Natural killer cell (primary cell): ENCODE measurements at regions not wholly inside any gene's neighbourhood (a gene's known extent, or its start where the extent isn't known, plus 50 kb on each side); places are given as distances from the start of the nearest gene placed in this dataset.

Experiments
- ATAC-seq, 3 donors: fragments of 150-1000 bp in 2 of 3; fragments of 200-7000 bp in 1 of 3; cut with Tn5 transposase; 1 replicate in 1 of 3; 2 replicates in 2 of 3; pipeline ENCODE4 v1.10.0; 2021; ENCODE audit warnings: mild to moderate bottlenecking in 2 of 3, moderate library complexity in 2 of 3
- DNase-seq, 2 donors: peaks; one replicate each; pipeline versions ENCODE4 v3.0.0 to v3.0.0-alpha.2; 2013 to 2021; ENCODE audit warnings: mixed read lengths in 1 of 2
- H3K27ac ChIP-seq: one replicate; pipeline ENCODE4 v1.5.1; 2013; ENCODE audit warnings: mild to moderate bottlenecking, low read length
- H3K27me3 ChIP-seq: one replicate; pipeline ENCODE4 v1.6.1; 2013; ENCODE audit warnings: low read length; ENCODE audit not compliant: control insufficient read depth, insufficient read depth
- H3K36me3 ChIP-seq: one replicate; pipeline ENCODE4 v1.6.1; 2013; ENCODE audit warnings: low read length; ENCODE audit not compliant: control insufficient read depth, insufficient read depth
- H3K4me1 ChIP-seq: one replicate; pipeline ENCODE4 v1.6.1; 2013; ENCODE audit warnings: low read length; ENCODE audit not compliant: control insufficient read depth, insufficient read depth
- H3K4me3 ChIP-seq: one replicate; pipeline ENCODE4 v1.5.1; 2013; ENCODE audit warnings: low read length
- H3K9me3 ChIP-seq: one replicate; pipeline ENCODE4 v1.6.1; 2013; ENCODE audit warnings: low read length; ENCODE audit not compliant: control insufficient read depth, insufficient read depth
- H3K27ac Mint-ChIP-seq, 2 donors: one replicate each; pipeline ENCODE4 v1.8.0; 2022; ENCODE audit warnings: mild to moderate bottlenecking in 2 of 2, mixed read lengths in 2 of 2, moderate library complexity in 1 of 2
- H3K27me3 Mint-ChIP-seq, 2 donors: one replicate each; pipeline ENCODE4 v1.8.0; 2022; ENCODE audit warnings: low read depth in 2 of 2, mixed read lengths in 2 of 2
- H3K36me3 Mint-ChIP-seq: one replicate; pipeline ENCODE4 v1.8.0; 2022; ENCODE audit warnings: mixed read lengths
- H3K4me1 Mint-ChIP-seq, 2 donors: one replicate each; pipeline ENCODE4 v1.8.0; 2022; ENCODE audit warnings: mixed read lengths in 2 of 2
- H3K4me3 Mint-ChIP-seq: one replicate; pipeline ENCODE4 v1.8.0; 2022; ENCODE audit warnings: mild to moderate bottlenecking, moderate library complexity, mixed read lengths
- H3K9me3 Mint-ChIP-seq, 2 donors: one replicate each; pipeline ENCODE4 v1.8.0; 2022; ENCODE audit warnings: mixed read lengths in 2 of 2
- WGBS: methylation state at CpG from one replicate; pipeline ENCODE4 v1.1.7; 2013; ENCODE audit warnings: missing lambda C conversion rate; ENCODE audit not compliant: insufficient coverage; 5-methylcytosine and 5-hydroxymethylcytosine counted together
- intact Hi-C: fragments of 100-400 bp; cut with micrococcal nuclease; formaldehyde crosslinking; loops from one replicate; pipeline ENCODE4 v1.14.2; 2022
- TF ChIP-seq, protein P1 (sequence below): fragments of 200-600 bp; IDR thresholded peaks from one replicate; pipeline ENCODE4 v1.8.0; 2022; ENCODE audit warnings: antibody characterized with exemption

DNA sequence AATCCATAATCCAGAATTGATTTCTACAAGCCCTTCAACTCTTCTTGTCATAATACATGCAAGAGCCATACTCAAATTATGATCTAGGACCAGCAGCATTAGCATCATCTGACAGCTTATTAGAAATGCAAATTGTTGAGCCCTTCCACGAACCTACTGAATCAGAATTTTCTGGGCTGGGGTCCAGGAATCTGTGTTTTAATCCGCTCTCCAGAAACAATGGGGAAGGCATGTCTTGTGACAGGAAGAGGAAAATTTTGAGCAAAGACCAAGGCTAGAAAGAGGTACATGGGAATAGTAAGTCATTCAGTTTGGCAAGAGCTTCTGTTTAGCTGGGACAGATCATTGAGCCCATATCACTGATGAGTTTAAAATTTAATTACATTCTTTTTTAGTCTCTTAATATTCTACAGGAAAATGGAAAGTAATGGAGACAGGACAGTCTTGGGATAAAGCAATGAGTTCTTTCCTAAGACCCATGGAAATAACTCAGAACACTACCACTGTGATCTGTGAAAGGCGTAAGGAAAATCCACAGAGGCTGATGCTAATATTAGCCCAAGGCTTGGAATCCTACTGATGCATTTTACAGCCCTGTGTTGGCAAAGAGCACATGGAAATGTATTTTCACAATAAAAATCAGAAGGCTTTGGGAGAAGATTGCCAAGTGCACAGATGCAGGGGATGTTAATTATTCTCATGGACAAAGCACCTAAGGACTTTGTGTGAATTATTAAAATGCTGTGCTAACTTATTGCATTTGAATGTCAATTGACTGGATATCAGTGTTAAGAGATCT lies 73.7 kb upstream of the STK32A start:
- Mint-ChIP-seq H3K36me3 (no peaks in the 10 kb centered on the region), H3K27me3 (peaks cover 2 to 26% of the 10 kb centered on the region in 2 donors), H3K4me3 (no peak overlapping the region), H3K9me3 (no peaks in the 10 kb centered on the region), H3K27ac (no peak overlapping the region), H3K4me1 (no peaks in the 10 kb centered on the region)
- intact Hi-C loops = no loop called here
- no peaks in the 10 kb centered on the region for H3K9me3 ChIP-seq
- ATAC-seq = no peak
- H3K27ac ChIP-seq = no peak overlapping the region
- no peak overlapping the region for H3K4me3 ChIP-seq
- no peaks in the 10 kb centered on the region for H3K36me3 ChIP-seq
- H3K27me3 ChIP-seq = peaks cover 2% of the 10 kb centered on the region
- TF ChIP-seq, protein P1, sequence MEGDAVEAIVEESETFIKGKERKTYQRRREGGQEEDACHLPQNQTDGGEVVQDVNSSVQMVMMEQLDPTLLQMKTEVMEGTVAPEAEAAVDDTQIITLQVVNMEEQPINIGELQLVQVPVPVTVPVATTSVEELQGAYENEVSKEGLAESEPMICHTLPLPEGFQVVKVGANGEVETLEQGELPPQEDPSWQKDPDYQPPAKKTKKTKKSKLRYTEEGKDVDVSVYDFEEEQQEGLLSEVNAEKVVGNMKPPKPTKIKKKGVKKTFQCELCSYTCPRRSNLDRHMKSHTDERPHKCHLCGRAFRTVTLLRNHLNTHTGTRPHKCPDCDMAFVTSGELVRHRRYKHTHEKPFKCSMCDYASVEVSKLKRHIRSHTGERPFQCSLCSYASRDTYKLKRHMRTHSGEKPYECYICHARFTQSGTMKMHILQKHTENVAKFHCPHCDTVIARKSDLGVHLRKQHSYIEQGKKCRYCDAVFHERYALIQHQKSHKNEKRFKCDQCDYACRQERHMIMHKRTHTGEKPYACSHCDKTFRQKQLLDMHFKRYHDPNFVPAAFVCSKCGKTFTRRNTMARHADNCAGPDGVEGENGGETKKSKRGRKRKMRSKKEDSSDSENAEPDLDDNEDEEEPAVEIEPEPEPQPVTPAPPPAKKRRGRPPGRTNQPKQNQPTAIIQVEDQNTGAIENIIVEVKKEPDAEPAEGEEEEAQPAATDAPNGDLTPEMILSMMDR = no peak
- no peak for DNase-seq
- 73% methylated on average over 3 of the region's 3 CpGs for WGBS
- H3K4me1 ChIP-seq = no peaks in the 10 kb centered on the region

DNA sequence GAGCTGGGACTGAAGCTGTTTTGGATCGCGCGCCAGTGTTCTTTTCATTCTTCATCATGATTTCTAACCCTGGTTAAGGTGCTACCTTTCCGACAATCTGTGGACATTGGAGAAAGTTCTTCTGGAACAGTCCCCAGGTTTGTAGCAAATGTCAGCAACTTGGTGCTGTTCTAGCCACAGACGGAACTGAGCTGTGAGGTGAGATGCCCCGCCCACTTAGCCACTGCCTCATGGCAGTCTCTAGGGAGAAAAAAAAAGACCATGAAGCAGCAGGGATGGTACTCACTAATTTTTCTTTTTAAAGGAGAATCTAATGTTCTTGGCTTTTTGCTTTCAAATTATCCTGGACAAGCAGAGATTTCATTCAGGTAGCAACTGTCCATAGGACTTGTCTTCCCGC lies 72.1 kb upstream of the STK32A start:
- no peak for DNase-seq
- no peaks in the 10 kb centered on the region for H3K36me3 Mint-ChIP-seq
- Histone ChIP-seq H3K4me1 (no peaks in the 10 kb centered on the region), H3K27me3 (peaks cover 2% of the 10 kb centered on the region), H3K4me3 (no peak overlapping the region), H3K27ac (no peak overlapping the region), H3K36me3 (no peaks in the 10 kb centered on the region), H3K9me3 (no peaks in the 10 kb centered on the region)
- ATAC-seq = no peak
- H3K27me3 Mint-ChIP-seq = peaks cover 5 to 36% of the 10 kb centered on the region in 2 donors
- no peaks in the 10 kb centered on the region for H3K4me1 Mint-ChIP-seq
- H3K9me3 Mint-ChIP-seq = no peaks in the 10 kb centered on the region
- no peak overlapping the region for H3K27ac Mint-ChIP-seq
- TF ChIP-seq, protein P1 = no peak
- intact Hi-C loops = no loop called here
- 85% methylated on average over 7 of the region's 7 CpGs for WGBS
- no peak overlapping the region for H3K4me3 Mint-ChIP-seq

- ATAC-seq (no peak), DNase-seq (no peak)
- H3K4me1 ChIP-seq = no peaks in the 10 kb centered on the region
- H3K9me3 ChIP-seq = no peaks in the 10 kb centered on the region
- H3K27ac Mint-ChIP-seq = no peak overlapping the region
- no peaks in the 10 kb centered on the region for H3K9me3 Mint-ChIP-seq
- H3K27ac ChIP-seq = no peak overlapping the region
- H3K4me3 ChIP-seq = no peak overlapping the region
- H3K36me3 ChIP-seq = no peaks in the 10 kb centered on the region
- H3K4me1 Mint-ChIP-seq = no peaks in the 10 kb centered on the region
- H3K27me3 ChIP-seq = no peaks in the 10 kb centered on the region
- peaks cover 7 to 10% of the 10 kb centered on the region in 2 donors for H3K27me3 Mint-ChIP-seq
- H3K36me3 Mint-ChIP-seq = no peaks in the 10 kb centered on the region
- intact Hi-C loops = no loop called here
- H3K4me3 Mint-ChIP-seq = no peak overlapping the region
- WGBS = 93% methylated on average over 2 of the region's 3 CpGs
- TF ChIP-seq, protein P1 = no peak
These were observed 67.3 kb upstream of the STK32A start for GRCh38 chr5:147167529-147167928.
